ENCODE measurements at regions not wholly inside any gene's neighbourhood (a gene's known extent, or its start where the extent isn't known, plus 50 kb on each side); places are given as distances from the start of the nearest gene placed in this dataset.

- TF ChIP-seq ZBTB33 (IDR thresholded peaks at IDR 0.05) (no peak), FOS (IDR thresholded peaks at IDR 0.05; ENCODE audit: borderline replicate concordance, extremely low read depth, insufficient read length) (no peak), CHD1 (IDR thresholded peaks at IDR 0.05; ENCODE audit: low read depth, low read length) (no peak)
- TF ChIP-seq, protein P1, sequence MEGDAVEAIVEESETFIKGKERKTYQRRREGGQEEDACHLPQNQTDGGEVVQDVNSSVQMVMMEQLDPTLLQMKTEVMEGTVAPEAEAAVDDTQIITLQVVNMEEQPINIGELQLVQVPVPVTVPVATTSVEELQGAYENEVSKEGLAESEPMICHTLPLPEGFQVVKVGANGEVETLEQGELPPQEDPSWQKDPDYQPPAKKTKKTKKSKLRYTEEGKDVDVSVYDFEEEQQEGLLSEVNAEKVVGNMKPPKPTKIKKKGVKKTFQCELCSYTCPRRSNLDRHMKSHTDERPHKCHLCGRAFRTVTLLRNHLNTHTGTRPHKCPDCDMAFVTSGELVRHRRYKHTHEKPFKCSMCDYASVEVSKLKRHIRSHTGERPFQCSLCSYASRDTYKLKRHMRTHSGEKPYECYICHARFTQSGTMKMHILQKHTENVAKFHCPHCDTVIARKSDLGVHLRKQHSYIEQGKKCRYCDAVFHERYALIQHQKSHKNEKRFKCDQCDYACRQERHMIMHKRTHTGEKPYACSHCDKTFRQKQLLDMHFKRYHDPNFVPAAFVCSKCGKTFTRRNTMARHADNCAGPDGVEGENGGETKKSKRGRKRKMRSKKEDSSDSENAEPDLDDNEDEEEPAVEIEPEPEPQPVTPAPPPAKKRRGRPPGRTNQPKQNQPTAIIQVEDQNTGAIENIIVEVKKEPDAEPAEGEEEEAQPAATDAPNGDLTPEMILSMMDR (IDR thresholded peaks at IDR 0.05 in 2 of 3, conservative IDR thresholded peaks at IDR 0.05 in 1 of 3; ENCODE audit: control insufficient read depth in 2 of 3, extremely low read depth in 1 of 3, insufficient read depth in 1 of 3, low read depth in 3 of 3, low read length in 3 of 3), result no peak
- TF ChIP-seq, protein P2, sequence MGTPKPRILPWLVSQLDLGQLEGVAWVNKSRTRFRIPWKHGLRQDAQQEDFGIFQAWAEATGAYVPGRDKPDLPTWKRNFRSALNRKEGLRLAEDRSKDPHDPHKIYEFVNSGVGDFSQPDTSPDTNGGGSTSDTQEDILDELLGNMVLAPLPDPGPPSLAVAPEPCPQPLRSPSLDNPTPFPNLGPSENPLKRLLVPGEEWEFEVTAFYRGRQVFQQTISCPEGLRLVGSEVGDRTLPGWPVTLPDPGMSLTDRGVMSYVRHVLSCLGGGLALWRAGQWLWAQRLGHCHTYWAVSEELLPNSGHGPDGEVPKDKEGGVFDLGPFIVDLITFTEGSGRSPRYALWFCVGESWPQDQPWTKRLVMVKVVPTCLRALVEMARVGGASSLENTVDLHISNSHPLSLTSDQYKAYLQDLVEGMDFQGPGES (IDR thresholded peaks at IDR 0.05), result no peak
- TF ChIP-seq, protein P3, sequence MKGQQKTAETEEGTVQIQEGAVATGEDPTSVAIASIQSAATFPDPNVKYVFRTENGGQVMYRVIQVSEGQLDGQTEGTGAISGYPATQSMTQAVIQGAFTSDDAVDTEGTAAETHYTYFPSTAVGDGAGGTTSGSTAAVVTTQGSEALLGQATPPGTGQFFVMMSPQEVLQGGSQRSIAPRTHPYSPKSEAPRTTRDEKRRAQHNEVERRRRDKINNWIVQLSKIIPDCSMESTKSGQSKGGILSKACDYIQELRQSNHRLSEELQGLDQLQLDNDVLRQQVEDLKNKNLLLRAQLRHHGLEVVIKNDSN (IDR thresholded peaks at IDR 0.05; ENCODE audit: borderline replicate concordance, extremely low read length, insufficient read depth, low read depth, low read length), result no peak
Observed at GRCh38 chr15:93820566-93820965, 410.8 kb upstream of the MCTP2 start.

Measured in GM12878 (cell line).